Osteoblast (primary cell): ENCODE measurements at regions not wholly inside any gene's neighbourhood (a gene's known extent, or its start where the extent isn't known, plus 50 kb on each side); places are given as distances from the start of the nearest gene placed in this dataset.

Experiments
- DNase-seq: peaks from one replicate; pipeline ENCODE4 v3.0.0; 2011; ENCODE audit warnings: low spot score, mixed read lengths; ENCODE audit not compliant: insufficient read length; ENCODE audit errors: missing footprints
- H2AFZ ChIP-seq: 2 replicates; pipeline ENCODE4 v1.6.0; 2011; ENCODE audit warnings: mild to moderate bottlenecking, low read length
- H3K27ac ChIP-seq: 2 replicates; pipeline ENCODE4 v1.5.1; 2011; ENCODE audit warnings: mild to moderate bottlenecking, low read depth, low read length, moderate library complexity
- H3K27me3 ChIP-seq: 2 replicates; pipeline ENCODE4 v1.6.0; 2012; ENCODE audit warnings: mild to moderate bottlenecking, control low read depth, inconsistent platforms, low read length, moderate library complexity; ENCODE audit not compliant: insufficient read depth
- H3K36me3 ChIP-seq: 2 replicates; pipeline ENCODE4 v1.5.1; 2011; ENCODE audit warnings: mild to moderate bottlenecking, low read length, control low read depth, moderate library complexity; ENCODE audit not compliant: insufficient read depth
- H3K4me1 ChIP-seq: 2 replicates; pipeline ENCODE4 v1.5.1; 2011; ENCODE audit warnings: mild to moderate bottlenecking, low read length, control low read depth, moderate library complexity; ENCODE audit not compliant: insufficient read depth
- H3K4me2 ChIP-seq: 2 replicates; pipeline ENCODE4 v1.6.0; 2011; ENCODE audit warnings: mild to moderate bottlenecking, low read length; ENCODE audit not compliant: insufficient read depth
- H3K4me3 ChIP-seq: fragments of 200-600 bp; sonication (generic); 3 replicates; pipeline ENCODE4 v1.5.1; 2012; ENCODE audit warnings: mild to moderate bottlenecking, low read length, inconsistent platforms; ENCODE audit not compliant: insufficient read depth
- H3K79me2 ChIP-seq: 2 replicates; pipeline ENCODE4 v1.6.0; 2012; ENCODE audit warnings: mild to moderate bottlenecking, low read length, control low read depth, inconsistent platforms; ENCODE audit not compliant: insufficient read depth
- H3K9me3 ChIP-seq: 2 replicates; pipeline ENCODE4 v1.5.1; 2011; ENCODE audit warnings: low read depth, low read length, control low read depth
- H4K20me1 ChIP-seq: 2 replicates; pipeline ENCODE4 v1.6.0; 2012; ENCODE audit warnings: mild to moderate bottlenecking, low read length, control low read depth; ENCODE audit not compliant: insufficient read depth
- TF ChIP-seq, protein P1 (sequence below): IDR thresholded peaks from 2 replicates; pipeline ENCODE4 v1.5.1; 2011; ENCODE audit warnings: mild to moderate bottlenecking, low read depth, low read length, moderate library complexity; ENCODE audit errors: extremely low read depth

DNA sequence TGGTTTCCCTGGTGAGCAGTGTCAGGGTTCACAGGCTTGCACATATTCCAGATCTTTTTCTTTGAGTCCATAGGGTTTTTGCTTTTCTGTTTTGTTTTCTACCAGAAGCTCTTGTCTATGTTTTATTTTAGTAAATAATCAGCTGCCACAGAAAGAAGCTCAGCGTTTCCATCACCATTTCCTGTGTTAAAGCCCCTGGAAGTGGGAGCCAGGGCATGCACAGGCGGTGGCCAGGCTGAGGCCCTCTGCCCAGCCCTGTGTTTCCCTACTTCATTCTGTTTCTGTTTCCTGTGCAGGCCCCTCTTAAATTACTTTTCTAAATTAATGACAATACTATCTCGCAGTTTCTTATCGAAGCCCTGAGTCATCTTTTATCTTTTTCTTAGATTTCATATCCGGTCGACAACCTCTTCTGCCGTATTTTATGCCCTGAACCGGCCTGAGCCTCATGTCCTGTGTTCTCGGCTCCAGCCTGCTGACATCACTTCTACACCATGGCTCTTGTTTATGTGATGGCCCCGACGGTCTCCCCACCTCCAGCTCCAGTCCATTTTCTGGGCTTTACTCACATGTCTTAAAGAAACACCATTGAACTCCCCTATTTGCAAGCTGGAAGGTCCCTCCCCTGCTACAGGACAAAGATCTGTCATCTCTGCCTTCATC lies 442.2 kb downstream of the TCERG1L start:
- H4K20me1 ChIP-seq = no peaks in the 10 kb centered on the region
- no peak overlapping the region for H3K4me3 ChIP-seq
- no peak for DNase-seq
- no peak overlapping the region for H3K27ac ChIP-seq
- no peak overlapping the region for H2AFZ ChIP-seq
- no peaks in the 10 kb centered on the region for H3K27me3 ChIP-seq
- H3K79me2 ChIP-seq = no peaks in the 10 kb centered on the region
- peaks cover 2% of the 10 kb centered on the region for H3K9me3 ChIP-seq
- H3K36me3 ChIP-seq = no peaks in the 10 kb centered on the region
- TF ChIP-seq, protein P1, sequence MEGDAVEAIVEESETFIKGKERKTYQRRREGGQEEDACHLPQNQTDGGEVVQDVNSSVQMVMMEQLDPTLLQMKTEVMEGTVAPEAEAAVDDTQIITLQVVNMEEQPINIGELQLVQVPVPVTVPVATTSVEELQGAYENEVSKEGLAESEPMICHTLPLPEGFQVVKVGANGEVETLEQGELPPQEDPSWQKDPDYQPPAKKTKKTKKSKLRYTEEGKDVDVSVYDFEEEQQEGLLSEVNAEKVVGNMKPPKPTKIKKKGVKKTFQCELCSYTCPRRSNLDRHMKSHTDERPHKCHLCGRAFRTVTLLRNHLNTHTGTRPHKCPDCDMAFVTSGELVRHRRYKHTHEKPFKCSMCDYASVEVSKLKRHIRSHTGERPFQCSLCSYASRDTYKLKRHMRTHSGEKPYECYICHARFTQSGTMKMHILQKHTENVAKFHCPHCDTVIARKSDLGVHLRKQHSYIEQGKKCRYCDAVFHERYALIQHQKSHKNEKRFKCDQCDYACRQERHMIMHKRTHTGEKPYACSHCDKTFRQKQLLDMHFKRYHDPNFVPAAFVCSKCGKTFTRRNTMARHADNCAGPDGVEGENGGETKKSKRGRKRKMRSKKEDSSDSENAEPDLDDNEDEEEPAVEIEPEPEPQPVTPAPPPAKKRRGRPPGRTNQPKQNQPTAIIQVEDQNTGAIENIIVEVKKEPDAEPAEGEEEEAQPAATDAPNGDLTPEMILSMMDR = no peak
- H3K4me1 ChIP-seq = no peaks in the 10 kb centered on the region
- H3K4me2 ChIP-seq = no peak overlapping the region

DNA sequence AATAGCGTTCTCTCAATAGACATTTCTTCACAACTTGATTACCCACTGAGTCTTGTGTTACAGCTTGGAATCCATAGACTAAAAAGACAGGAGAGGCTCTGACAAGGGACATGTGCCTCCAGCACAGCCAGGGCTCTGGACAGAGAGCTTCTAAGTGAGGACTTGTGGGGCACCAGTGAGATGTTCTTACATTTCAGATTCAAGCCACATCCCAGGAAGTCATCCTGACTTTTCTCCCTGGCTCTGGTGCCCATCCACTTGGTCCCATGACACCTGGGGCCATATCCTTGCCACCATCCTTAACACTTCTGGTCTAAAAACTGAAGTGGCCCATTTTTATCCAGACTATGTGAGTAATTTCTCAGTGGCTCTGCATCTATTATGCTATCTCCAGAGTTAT lies 440.1 kb downstream of the TCERG1L start:
- peaks cover 2% of the 10 kb centered on the region for H3K9me3 ChIP-seq
- H3K79me2 ChIP-seq = no peaks in the 10 kb centered on the region
- TF ChIP-seq, protein P1 = no peak
- no peaks in the 10 kb centered on the region for H3K4me1 ChIP-seq
- H3K27ac ChIP-seq = no peak overlapping the region
- H3K4me3 ChIP-seq = no peak overlapping the region
- DNase-seq = no peak
- no peaks in the 10 kb centered on the region for H3K36me3 ChIP-seq
- H3K4me2 ChIP-seq = no peak overlapping the region
- H2AFZ ChIP-seq = no peak overlapping the region
- no peaks in the 10 kb centered on the region for H4K20me1 ChIP-seq
- no peaks in the 10 kb centered on the region for H3K27me3 ChIP-seq

DNA sequence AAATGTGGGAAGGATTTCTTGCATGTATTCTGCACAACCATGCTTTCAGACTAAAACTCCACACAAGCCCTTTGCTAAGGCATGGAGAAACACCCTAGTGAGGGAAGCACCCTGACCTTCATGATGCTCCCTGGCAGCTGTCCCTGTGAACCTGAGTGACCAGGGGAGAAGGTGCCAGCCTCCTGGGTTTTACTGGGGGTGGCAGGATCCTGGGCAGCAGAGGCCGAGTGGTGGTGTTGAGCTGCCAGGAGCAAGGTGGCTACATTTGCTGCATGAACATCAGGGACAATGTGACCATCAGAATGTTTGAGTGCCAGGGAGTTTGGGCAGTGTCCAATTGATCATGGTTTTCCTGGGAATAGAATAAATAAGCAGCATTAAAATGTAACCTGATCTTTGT lies 437.9 kb downstream of the TCERG1L start:
- Histone ChIP-seq H3K27me3 (no peaks in the 10 kb centered on the region), H3K27ac (no peak overlapping the region), H2AFZ (no peak overlapping the region), H3K4me2 (no peak overlapping the region), H3K36me3 (no peaks in the 10 kb centered on the region), H3K79me2 (no peaks in the 10 kb centered on the region), H3K4me1 (no peaks in the 10 kb centered on the region), H3K4me3 (no peak overlapping the region), H3K9me3 (peaks cover 2% of the 10 kb centered on the region), H4K20me1 (no peaks in the 10 kb centered on the region)
- DNase-seq = no peak
- TF ChIP-seq, protein P1 = no peak

DNA sequence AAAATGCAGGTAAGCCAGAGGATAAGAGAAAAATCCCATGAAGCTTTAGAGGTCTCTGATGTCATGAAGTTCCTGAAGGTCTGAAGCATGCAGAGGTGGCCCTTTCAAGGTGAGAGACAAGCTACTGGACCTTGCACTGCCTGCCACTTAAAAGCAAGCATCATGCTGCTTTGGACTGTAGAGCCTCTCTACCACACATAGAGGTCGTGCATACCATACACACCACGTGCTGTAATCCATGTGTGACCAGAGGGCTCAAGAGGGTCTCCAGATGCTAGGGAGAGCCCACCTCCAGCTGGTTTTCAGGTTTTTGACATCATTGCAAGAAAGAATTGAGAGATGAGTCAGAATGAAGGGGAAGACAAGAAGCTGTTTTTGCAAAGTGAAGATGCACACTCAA lies 436.4 kb downstream of the TCERG1L start:
- Histone ChIP-seq H3K79me2 (no peaks in the 10 kb centered on the region), H3K4me3 (no peak overlapping the region), H3K9me3 (peaks cover 2% of the 10 kb centered on the region), H3K4me2 (no peak overlapping the region), H3K36me3 (no peaks in the 10 kb centered on the region), H4K20me1 (no peaks in the 10 kb centered on the region), H3K27me3 (no peaks in the 10 kb centered on the region), H2AFZ (no peak overlapping the region), H3K27ac (no peak overlapping the region), H3K4me1 (no peaks in the 10 kb centered on the region)
- TF ChIP-seq, protein P1 = no peak
- DNase-seq = no peak
